NT2/D1 (cell line): ENCODE measurements at regions not wholly inside any gene's neighbourhood (a gene's known extent, or its start where the extent isn't known, plus 50 kb on each side); places are given as distances from the start of the nearest gene placed in this dataset.

Experiments used
- DNase-seq: peaks from one replicate; pipeline ENCODE4 v3.0.0-alpha.2; 2011; ENCODE audit warnings: low read depth, low spot score
- H3K27me3 ChIP-seq: 2 replicates; pipeline ENCODE4 v1.6.0; 2011; ENCODE audit warnings: mild to moderate bottlenecking; ENCODE audit not compliant: insufficient read length, insufficient read depth
- H3K36me3 ChIP-seq: 2 replicates; pipeline ENCODE4 v1.6.1; 2011; ENCODE audit warnings: mild to moderate bottlenecking, low read length, mixed read lengths; ENCODE audit not compliant: insufficient read depth, insufficient read length
- H3K4me1 ChIP-seq: 2 replicates; pipeline ENCODE4 v1.5.1; 2011; ENCODE audit not compliant: insufficient read depth, insufficient read length
- H3K4me3 ChIP-seq: 2 replicates; pipeline ENCODE4 v1.5.1; 2011; ENCODE audit warnings: low read depth; ENCODE audit not compliant: insufficient read length
- H3K9ac ChIP-seq: 2 replicates; pipeline ENCODE4 v1.6.0; 2011; ENCODE audit warnings: low read depth; ENCODE audit not compliant: insufficient read length
- H3K9me3 ChIP-seq: 2 replicates; pipeline ENCODE4 v1.5.1; 2011; ENCODE audit warnings: mild to moderate bottlenecking, low read length; ENCODE audit not compliant: insufficient read depth
- SUZ12 ChIP-seq: IDR thresholded peaks from 2 replicates; pipeline ENCODE4 v1.6.1; 2011; ENCODE audit not compliant: insufficient read length, insufficient read depth; ENCODE audit errors: extremely low read depth
- YY1 ChIP-seq: IDR thresholded peaks from 2 replicates; pipeline ENCODE4 v1.6.1; 2011; ENCODE audit not compliant: insufficient read length, insufficient read depth
- ZNF274 ChIP-seq: IDR thresholded peaks from 2 replicates; pipeline ENCODE4 v1.6.1; 2011; ENCODE audit warnings: mild to moderate bottlenecking, low read depth, low read length

DNA sequence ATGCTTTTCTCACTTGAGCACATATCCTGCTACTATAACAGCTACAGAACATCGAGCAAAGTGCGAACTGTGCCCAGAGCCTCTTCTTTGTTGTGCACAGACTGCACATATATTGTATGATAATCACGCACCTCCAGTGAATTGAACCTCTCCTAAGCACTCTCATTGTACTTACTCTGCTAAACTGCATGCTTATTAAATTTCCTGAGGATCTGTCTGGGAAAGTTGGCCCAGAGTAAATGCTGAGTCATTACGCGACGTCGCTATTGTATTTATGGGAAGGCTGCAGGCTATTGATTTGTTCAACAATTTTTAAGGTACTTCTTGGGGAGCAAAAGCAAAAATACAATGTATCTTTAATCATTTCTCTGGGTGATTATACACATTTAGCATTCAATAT, 399.6 kb upstream of the DSEL start:
- DNase-seq: no peak
- no peak for TF ChIP-seq ZNF274
- TF ChIP-seq SUZ12: no peak
- TF ChIP-seq YY1: no peak
- no peaks in the 10 kb centered on the region for H3K27me3 ChIP-seq
- H3K4me3 ChIP-seq: no peak overlapping the region
- H3K9ac ChIP-seq: no peak overlapping the region
- no peaks in the 10 kb centered on the region for H3K9me3 ChIP-seq
- no peaks in the 10 kb centered on the region for H3K36me3 ChIP-seq
- no peaks in the 10 kb centered on the region for H3K4me1 ChIP-seq

DNA sequence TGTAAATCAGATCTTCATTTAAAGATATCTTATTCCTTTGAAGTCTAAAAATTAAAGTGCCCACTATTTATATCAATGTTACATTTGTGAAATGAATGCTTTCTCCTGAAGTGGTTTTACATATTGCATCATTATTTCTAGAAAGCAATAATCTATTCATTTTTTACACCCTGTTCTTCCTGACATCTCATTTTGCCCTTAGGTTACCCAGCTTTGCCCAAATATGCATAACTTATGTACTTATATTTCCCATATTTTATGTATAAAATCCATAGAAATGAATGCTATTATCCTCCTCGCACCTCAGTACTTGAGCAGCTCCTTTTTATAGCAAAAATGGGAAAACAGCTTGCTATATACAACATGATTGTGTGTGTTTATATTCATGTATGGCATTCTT, 396.5 kb upstream of the DSEL start:
- no peak for DNase-seq
- no peak overlapping the region for H3K9ac ChIP-seq
- no peaks in the 10 kb centered on the region for H3K9me3 ChIP-seq
- no peak overlapping the region for H3K4me3 ChIP-seq
- no peaks in the 10 kb centered on the region for H3K27me3 ChIP-seq
- no peaks in the 10 kb centered on the region for H3K36me3 ChIP-seq
- no peak for TF ChIP-seq SUZ12
- no peak for TF ChIP-seq ZNF274
- no peak for TF ChIP-seq YY1
- H3K4me1 ChIP-seq: no peaks in the 10 kb centered on the region

- TF ChIP-seq SUZ12: no peak
Observed at GRCh38 chr18:67901573-67901972, 385.1 kb upstream of the DSEL start.

GRCh38 chr18:67896451-67896850, 379.9 kb upstream of the DSEL start:
- H3K9me3 ChIP-seq: no peaks in the 10 kb centered on the region
- DNase-seq: no peak
- no peaks in the 10 kb centered on the region for H3K4me1 ChIP-seq
- H3K27me3 ChIP-seq: no peaks in the 10 kb centered on the region
- no peak overlapping the region for H3K4me3 ChIP-seq
- no peak overlapping the region for H3K9ac ChIP-seq
- H3K36me3 ChIP-seq: no peaks in the 10 kb centered on the region
- TF ChIP-seq YY1 (no peak), ZNF274 (no peak), SUZ12 (no peak)

More at GRCh38 chr18:67901573-67901972, 385.1 kb upstream of the DSEL start:
- no peak overlapping the region for H3K4me3 ChIP-seq
- DNase-seq: no peak
- H3K9ac ChIP-seq: no peak overlapping the region
- no peaks in the 10 kb centered on the region for H3K36me3 ChIP-seq
- no peaks in the 10 kb centered on the region for H3K9me3 ChIP-seq
- no peaks in the 10 kb centered on the region for H3K27me3 ChIP-seq
- H3K4me1 ChIP-seq: no peaks in the 10 kb centered on the region

DNA sequence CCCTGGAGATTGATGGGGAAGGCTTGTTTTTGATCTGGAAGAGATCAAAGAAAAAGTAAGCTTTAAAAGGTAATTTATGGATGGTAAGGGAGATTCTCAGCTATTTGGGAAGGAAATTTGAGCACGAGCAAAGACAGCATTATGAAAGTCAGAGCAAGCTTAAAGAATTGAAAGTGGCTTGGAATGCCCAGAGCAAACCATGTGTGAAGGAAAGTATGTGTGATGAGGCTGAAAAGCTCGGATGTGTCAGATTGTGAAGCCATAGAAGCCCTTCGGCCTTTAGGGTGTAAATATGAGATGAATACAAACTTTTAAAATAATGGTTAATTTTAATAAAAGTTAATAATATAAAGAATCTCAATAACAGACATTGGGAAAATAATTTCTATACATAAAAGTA, 377.4 kb upstream of the DSEL start:
- no peak for DNase-seq
- Histone ChIP-seq H3K36me3 (no peaks in the 10 kb centered on the region), H3K27me3 (no peaks in the 10 kb centered on the region), H3K9ac (no peak overlapping the region), H3K9me3 (no peaks in the 10 kb centered on the region), H3K4me1 (no peaks in the 10 kb centered on the region), H3K4me3 (no peak overlapping the region)
- TF ChIP-seq SUZ12 (no peak), YY1 (no peak), ZNF274 (no peak)

DNA sequence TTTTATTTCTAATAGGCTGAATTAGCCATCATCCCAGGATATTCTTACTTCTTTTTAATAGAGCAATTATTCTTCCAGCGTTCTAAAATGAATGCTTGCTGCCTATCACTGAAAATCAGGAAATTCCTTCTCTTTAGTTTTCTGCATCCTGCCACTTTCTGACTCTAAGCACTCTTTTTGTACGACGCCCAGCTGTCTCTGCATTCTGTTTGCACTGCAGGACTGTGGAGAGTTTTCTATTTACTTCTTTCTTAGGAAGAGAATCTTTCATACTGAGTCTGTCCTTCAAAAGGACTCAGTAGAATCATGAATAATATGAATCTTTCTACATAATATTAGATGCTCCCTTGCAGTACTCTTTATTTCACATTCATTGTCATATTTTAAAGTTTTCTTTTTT, 360.4 kb upstream of the DSEL start:
- no peak for DNase-seq
- Histone ChIP-seq H3K36me3 (no peaks in the 10 kb centered on the region), H3K4me1 (no peaks in the 10 kb centered on the region), H3K4me3 (no peak overlapping the region), H3K27me3 (no peaks in the 10 kb centered on the region), H3K9me3 (no peaks in the 10 kb centered on the region), H3K9ac (no peak overlapping the region)
- no peak for TF ChIP-seq ZNF274
- no peak for TF ChIP-seq YY1
- no peak for TF ChIP-seq SUZ12

- Histone ChIP-seq H3K9me3 (no peaks in the 10 kb centered on the region), H3K4me3 (no peak overlapping the region), H3K36me3 (no peaks in the 10 kb centered on the region), H3K9ac (no peak overlapping the region), H3K27me3 (no peaks in the 10 kb centered on the region), H3K4me1 (no peaks in the 10 kb centered on the region)
- no peak for TF ChIP-seq YY1
- TF ChIP-seq ZNF274: no peak
- no peak for TF ChIP-seq SUZ12
- DNase-seq: no peak
Observed at GRCh38 chr18:67875944-67876343, 359.4 kb upstream of the DSEL start.

DNA sequence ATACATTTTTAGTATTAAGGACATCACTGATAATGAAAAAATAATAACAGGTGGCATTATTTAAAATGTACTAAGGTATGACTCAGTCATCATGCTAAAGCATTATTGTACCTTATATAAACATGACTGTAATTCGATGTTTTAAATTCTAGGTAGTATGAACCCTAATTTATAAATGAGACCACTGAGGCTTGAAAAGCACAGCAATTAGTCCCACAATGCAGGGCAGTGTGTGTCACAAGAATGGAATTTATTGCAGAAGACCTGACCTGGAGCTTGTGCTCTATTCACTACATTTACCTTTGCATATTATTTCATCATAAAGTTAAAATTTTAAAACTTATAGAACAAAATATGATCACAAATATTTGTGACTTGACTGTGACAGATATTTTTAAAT, 358.5 kb upstream of the DSEL start:
- Histone ChIP-seq H3K36me3 (no peaks in the 10 kb centered on the region), H3K4me3 (no peak overlapping the region), H3K9ac (no peak overlapping the region), H3K4me1 (no peaks in the 10 kb centered on the region), H3K27me3 (no peaks in the 10 kb centered on the region), H3K9me3 (no peaks in the 10 kb centered on the region)
- no peak for DNase-seq
- TF ChIP-seq ZNF274 (no peak), YY1 (no peak), SUZ12 (no peak)
